AG20443 (cell line): ENCODE measurements at regions not wholly inside any gene's neighbourhood (a gene's known extent, or its start where the extent isn't known, plus 50 kb on each side); places are given as distances from the start of the nearest gene placed in this dataset.
A peak's percentile ranks its signal among the peaks of the same experiment; 100 is the strongest.
"Not testable (repeated sequence)": the region's sequence is repeated elsewhere in the genome, so short reads cannot be mapped to it uniquely, and the experiment has no call there.

Experiments
- DNase-seq: peaks from one replicate; pipeline ENCODE4 v3.0.0; 2012; ENCODE audit warnings: low spot score, mixed read lengths

DNA sequence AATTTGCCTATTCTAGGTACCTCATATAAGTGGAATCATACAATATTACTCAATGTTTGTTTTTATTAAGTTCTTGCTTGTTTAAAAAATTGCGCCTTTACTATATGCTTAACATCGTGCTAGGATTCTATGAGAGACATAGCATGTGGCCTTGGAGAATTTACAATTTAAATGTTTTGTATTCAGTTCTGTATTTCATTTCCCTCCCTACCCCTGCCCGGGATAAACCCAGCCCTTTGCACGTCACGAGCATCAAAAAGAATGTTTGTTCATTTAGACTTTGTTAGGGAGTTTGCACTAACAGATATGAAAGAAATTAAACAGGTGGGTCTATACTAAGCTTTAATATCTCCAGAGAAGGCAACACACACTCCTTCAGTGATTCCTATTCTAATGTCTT is 75.7 kb downstream of the C18orf54 start:
- DNase-seq = no peak

GRCh38 chr18:54433857-54434256 is 76.2 kb downstream of the C18orf54 start:
- no peak for DNase-seq

DNA sequence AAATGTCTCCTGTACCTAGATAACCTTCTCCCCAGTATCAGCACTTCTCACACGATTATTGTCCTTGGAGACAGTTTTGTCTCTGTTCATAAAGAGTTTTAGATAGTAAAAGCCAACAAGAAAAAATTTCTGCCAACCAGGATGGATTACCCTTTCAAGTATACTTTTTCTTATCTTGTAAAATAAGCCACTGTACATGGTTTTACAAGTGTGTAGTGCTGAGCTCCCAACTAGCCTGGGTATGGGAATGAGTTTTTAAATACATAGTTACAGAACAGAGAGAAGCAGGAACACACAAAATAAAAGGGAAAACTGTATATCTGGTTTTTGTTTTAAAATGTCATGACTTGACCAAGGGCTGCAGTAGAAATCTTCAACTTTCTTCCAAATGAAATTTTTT is 76.7 kb downstream of the C18orf54 start:
- DNase-seq = no peak

GRCh38 chr18:54436501-54436900 is 78.8 kb downstream of the C18orf54 start:
- no peak for DNase-seq

GRCh38 chr18:54440292-54440691 is 82.6 kb downstream of the C18orf54 start:
- no peak for DNase-seq

DNA sequence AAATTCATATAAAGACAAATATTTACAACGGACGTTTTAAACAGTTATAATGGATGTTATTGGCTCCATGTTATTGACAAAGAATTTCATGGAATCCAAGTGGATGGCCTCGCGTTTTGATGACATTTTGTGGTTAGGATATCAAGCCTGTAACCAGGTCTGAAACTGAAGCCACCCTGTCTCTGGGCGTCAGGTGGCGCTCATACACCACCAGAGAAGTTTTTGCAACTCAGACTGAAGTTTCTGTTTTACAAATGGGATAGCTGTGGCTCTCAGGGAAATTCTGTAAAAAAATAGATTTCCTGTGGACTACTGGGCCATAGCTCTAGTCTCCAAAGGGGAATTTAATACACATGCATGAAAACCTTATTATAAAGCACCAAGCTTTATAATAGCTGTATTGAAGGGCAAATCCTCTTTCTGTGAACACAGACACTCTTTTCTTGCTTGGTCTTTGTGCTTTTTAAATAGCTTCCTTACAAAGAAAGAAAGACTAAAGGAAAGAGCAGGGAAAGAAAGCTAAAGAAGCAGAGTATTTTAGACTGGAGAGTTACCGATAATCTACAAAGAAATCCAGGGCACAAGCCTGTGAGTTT is 86.7 kb downstream of the C18orf54 start:
- peak; percentile 63 for DNase-seq

- DNase-seq = no peak
Measured at GRCh38 chr18:54453996-54454395, 96.3 kb downstream of the C18orf54 start.

- DNase-seq = no peak
Measured at GRCh38 chr18:54465502-54465901, 107.8 kb downstream of the C18orf54 start.

DNA sequence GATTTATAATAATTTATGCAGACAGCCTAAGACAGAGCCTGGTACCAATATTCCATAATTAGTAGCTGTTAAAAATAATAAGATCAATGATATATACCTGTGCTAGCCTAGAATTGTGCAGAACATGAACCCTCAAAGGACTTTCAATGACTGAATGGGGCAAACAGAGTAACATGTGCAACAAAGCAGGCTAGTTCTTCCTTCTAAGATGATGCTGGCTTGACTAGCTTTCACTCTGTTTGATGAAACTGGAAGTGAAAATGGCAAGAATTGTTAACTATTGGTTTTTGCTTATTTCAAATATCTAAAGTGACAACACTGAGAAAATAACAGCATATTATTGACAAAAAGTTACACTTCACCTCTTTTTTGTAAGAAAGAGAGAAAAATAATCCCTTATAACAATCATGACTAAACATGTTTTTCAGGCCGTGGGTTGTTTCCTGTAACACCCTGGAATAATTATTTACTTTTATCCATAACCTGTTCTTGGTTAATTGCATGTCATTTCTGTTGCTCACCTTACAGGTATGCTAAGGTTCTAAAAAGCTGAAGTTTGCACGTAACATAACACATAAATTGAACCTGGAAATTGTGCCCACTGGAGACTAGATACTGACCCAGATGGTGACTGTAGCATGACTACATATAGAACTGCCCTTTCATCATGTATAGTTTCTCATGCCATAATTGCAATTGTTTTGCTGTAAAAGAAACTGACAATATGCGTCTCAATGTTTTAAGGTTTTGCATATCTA is 108.7 kb downstream of the C18orf54 start:
- DNase-seq = no peak

- DNase-seq = no peak
Measured at GRCh38 chr18:54479365-54479764, 111.7 kb upstream of the DYNAP start.

GRCh38 chr18:54480616-54481015 is 110.4 kb upstream of the DYNAP start:
- DNase-seq = no peak

DNA sequence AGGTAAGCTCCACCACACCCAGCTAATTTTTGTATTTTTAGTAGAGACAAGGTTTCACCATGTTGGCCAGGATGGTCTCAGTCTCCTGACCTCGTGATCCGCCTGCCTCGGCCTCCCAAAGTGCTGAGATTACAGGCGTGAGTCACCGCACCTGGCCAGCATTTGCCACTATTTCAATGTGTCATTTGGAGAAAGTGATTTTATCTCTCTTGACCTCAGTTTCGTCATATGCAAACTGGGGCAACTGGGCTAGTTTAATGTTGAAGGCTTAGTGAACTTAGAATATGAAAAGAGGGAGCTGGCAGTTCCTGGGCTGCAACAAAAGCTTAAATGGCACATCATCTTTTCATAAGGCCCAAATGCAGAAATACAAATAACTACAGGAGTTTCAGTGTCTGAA is 88.6 kb upstream of the DYNAP start:
- not testable (repeated sequence) for DNase-seq

GRCh38 chr18:54503131-54503894 is 87.7 kb upstream of the DYNAP start:
- DNase-seq = no peak

- DNase-seq = no peak
Measured at GRCh38 chr18:54506516-54507261, 84.4 kb upstream of the DYNAP start.

GRCh38 chr18:54509793-54510192 is 81.3 kb upstream of the DYNAP start:
- DNase-seq = no peak

DNA sequence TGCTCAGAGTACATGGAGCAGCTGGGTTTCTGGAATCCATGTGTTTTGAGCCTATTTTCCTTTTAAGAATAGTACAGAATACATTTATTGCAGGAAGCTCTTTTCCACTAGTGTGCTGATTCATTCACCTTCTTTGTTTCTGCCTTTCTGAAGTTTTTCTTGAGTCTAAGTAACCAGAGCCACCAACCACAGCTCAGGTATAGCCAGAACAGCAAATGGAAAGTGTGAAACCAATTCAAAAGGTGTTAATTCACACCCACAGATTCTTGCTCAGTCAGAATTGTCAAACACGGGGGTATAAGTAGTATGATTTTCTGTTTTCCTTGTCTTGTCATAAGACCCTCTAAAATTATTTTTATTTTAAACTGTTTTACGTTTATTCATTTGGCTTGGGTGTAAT is 75.9 kb upstream of the DYNAP start:
- DNase-seq = no peak

- DNase-seq = no peak
Measured at GRCh38 chr18:54517521-54517920, 73.5 kb upstream of the DYNAP start.

- DNase-seq = no peak
Measured at GRCh38 chr18:54521846-54522245, 69.2 kb upstream of the DYNAP start.

DNA sequence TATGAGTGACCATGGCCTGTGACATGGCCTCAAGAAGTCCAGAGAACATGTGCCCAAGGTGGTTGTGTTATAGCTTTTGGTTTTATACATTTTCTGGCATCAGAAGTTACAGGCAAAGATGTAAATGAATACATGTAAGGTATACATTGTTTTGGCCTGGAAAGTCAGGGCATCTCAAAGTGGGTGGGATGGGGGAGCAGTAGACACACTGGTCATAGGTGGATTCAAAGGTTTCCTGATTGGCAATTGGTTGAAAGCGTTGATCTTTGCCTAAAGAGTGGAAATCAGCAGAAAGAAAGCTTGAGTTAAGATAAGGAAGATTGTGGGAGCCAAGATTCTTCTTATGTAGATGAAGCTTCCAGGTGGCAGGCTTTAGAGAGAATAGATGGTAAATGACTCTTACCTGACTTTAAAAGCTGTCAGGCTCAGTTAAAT is 62.1 kb upstream of the DYNAP start:
- no peak for DNase-seq

GRCh38 chr18:54529444-54529843 is 61.6 kb upstream of the DYNAP start:
- no peak for DNase-seq

GRCh38 chr18:54530285-54530684 is 60.8 kb upstream of the DYNAP start:
- no peak for DNase-seq

DNA sequence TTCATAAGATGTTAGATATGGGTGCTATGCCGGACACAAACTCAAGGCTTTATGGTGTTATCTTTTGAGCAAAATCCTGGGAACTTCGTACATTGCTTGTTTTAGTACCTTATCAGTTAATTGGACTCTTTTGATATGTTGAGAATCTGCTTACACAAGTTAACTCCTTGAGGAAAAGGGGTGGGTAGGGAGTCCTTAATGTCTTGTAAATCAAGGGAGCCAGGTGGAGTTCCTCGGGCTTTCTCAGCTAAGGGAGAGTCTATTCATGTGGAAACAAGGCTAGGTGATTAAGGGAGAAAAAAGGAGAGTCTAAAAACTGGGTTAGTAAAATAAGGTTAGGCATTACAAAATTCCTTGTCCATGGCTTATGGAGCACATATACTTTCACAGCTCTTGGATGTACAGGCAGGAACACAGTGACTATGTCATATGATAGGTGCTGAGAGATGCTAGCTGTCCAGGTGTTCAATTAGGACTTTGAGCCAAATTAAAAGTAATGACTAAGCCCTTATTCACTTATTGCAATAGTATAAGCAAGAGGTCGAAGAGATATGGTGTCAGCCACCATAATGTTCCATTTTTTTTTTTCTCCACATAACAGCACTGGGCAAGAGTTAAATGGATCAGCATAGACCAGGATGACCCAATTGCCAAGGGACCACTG is 59.5 kb upstream of the DYNAP start:
- DNase-seq = no peak
